GM23338 (cell line): ENCODE measurements at regions not wholly inside any gene's neighbourhood (a gene's known extent, or its start where the extent isn't known, plus 50 kb on each side); places are given as distances from the start of the nearest gene placed in this dataset.

Source experiments
- ATAC-seq: fragments of 200-7000 bp; cut with Tn5 transposase; 3 replicates; pipeline ENCODE4 v1.9.1; 2020
- DNase-seq: peaks from one replicate; pipeline ENCODE4 v3.0.0-alpha.2; 2015; ENCODE audit warnings: low spot score
- H2AFZ ChIP-seq: fragments of 200-600 bp; sonication (generic); 2 replicates; pipeline ENCODE4 v1.8.0; 2016; ENCODE audit warnings: antibody characterized with exemption, mild to moderate bottlenecking, moderate library complexity
- H3F3A ChIP-seq: fragments of 200-600 bp; sonication (generic); replicated peaks from 2 replicates; pipeline ENCODE4 v1.8.0; 2017; ENCODE audit warnings: antibody characterized with exemption, mixed run types, low read depth
- H3K27ac ChIP-seq: fragments of 200-600 bp; sonication (generic); 2 replicates; pipeline ENCODE4 v1.6.1; 2016; ENCODE audit warnings: low read depth
- H3K27me3 ChIP-seq: fragments of 200-600 bp; sonication (generic); 2 replicates; pipeline ENCODE4 v1.8.0; 2016; ENCODE audit warnings: mild to moderate bottlenecking, mixed run types, moderate library complexity; ENCODE audit not compliant: insufficient read depth
- H3K36me3 ChIP-seq: fragments of 200-600 bp; sonication (generic); 2 replicates; pipeline ENCODE4 v1.8.0; 2016; ENCODE audit warnings: mild to moderate bottlenecking; ENCODE audit not compliant: insufficient read depth
- H3K4me1 ChIP-seq: fragments of 200-600 bp; sonication (generic); 2 replicates; pipeline ENCODE4 v1.8.0; 2016; ENCODE audit warnings: mild to moderate bottlenecking, moderate library complexity; ENCODE audit not compliant: insufficient read depth
- H3K4me2 ChIP-seq: fragments of 200-600 bp; sonication (generic); 2 replicates; pipeline ENCODE4 v1.7.1; 2017; ENCODE audit warnings: mixed run types
- H3K4me3 ChIP-seq: fragments of 200-600 bp; sonication (generic); 2 replicates; pipeline ENCODE4 v1.6.1; 2016; ENCODE audit warnings: mixed run types
- H3K79me2 ChIP-seq: fragments of 200-600 bp; sonication (generic); replicated peaks from 2 replicates; pipeline ENCODE4 v1.8.0; 2017; ENCODE audit warnings: mild to moderate bottlenecking; ENCODE audit not compliant: insufficient read depth
- H3K9me2 ChIP-seq: fragments of 200-600 bp; sonication (generic); 2 replicates; pipeline ENCODE4 v1.8.0; 2017; ENCODE audit not compliant: insufficient read depth
- H4K20me1 ChIP-seq: fragments of 200-600 bp; sonication (generic); replicated peaks from 2 replicates; pipeline ENCODE4 v1.8.0; 2017; ENCODE audit warnings: mild to moderate bottlenecking; ENCODE audit not compliant: insufficient read depth
- H3K27ac Mint-ChIP-seq: 2 replicates; pipeline ENCODE4 v1.8.0; 2020; ENCODE audit warnings: inconsistent platforms, mild to moderate bottlenecking, moderate library complexity, mixed read lengths
- H3K27me3 Mint-ChIP-seq: 3 replicates; pipeline ENCODE4 v1.8.0; 2022; ENCODE audit warnings: low read depth, mild to moderate bottlenecking, moderate library complexity, mixed read lengths, inconsistent platforms; ENCODE audit not compliant: insufficient read depth, poor library complexity
- H3K36me3 Mint-ChIP-seq: 3 replicates; pipeline ENCODE4 v1.8.0; 2021; ENCODE audit warnings: low read depth, mild to moderate bottlenecking, inconsistent platforms, moderate library complexity, mixed read lengths
- H3K4me1 Mint-ChIP-seq: 3 replicates; pipeline ENCODE4 v1.8.0; 2020; ENCODE audit warnings: mild to moderate bottlenecking, inconsistent platforms, mixed read lengths
- H3K4me3 Mint-ChIP-seq: 3 replicates; pipeline ENCODE4 v1.8.0; 2021; ENCODE audit warnings: moderate library complexity, mild to moderate bottlenecking, inconsistent platforms, mixed read lengths
- H3K9me3 Mint-ChIP-seq: 3 replicates; pipeline ENCODE4 v1.8.0; 2020; ENCODE audit warnings: moderate library complexity, mild to moderate bottlenecking, inconsistent platforms, mixed read lengths
- CREB1 ChIP-seq: fragments of 250-450 bp; sonication (Bioruptor Pico); IDR thresholded peaks from 2 replicates; pipeline ENCODE4 v1.5.0; 2020; ENCODE audit warnings: low read depth, mild to moderate bottlenecking, moderate library complexity
- EZH2 ChIP-seq: fragments of 200-600 bp; sonication (generic); IDR thresholded peaks from one replicate; pipeline ENCODE4 v1.8.0; 2017; ENCODE audit warnings: antibody characterized with exemption, mild to moderate bottlenecking, low read depth; ENCODE audit not compliant: unreplicated experiment
- EZH2phosphoT487 ChIP-seq: fragments of 200-600 bp; sonication (generic); IDR thresholded peaks from one replicate; pipeline ENCODE4 v1.8.1; 2018; ENCODE audit warnings: antibody characterized with exemption; ENCODE audit not compliant: unreplicated experiment
- JUNB ChIP-seq: IDR thresholded peaks from one replicate; pipeline ENCODE4 v1.6.1; 2016; ENCODE audit warnings: antibody characterized with exemption; ENCODE audit not compliant: unreplicated experiment
- NANOG ChIP-seq: IDR thresholded peaks from 2 replicates; pipeline ENCODE4 v1.6.1; 2016; ENCODE audit warnings: antibody characterized with exemption, borderline replicate concordance
- POLR2AphosphoS5 ChIP-seq: IDR thresholded peaks from 2 replicates; pipeline ENCODE4 v1.6.1; 2016; ENCODE audit warnings: antibody characterized with exemption, low read depth
- STAT1 ChIP-seq: IDR thresholded peaks from one replicate; pipeline ENCODE4 v1.6.1; 2016; ENCODE audit warnings: antibody characterized with exemption; ENCODE audit not compliant: unreplicated experiment
- ZNF114 ChIP-seq: fragments of 250-450 bp; sonication (Bioruptor Pico); IDR thresholded peaks from 2 replicates; pipeline ENCODE4 v1.5.0; 2020; ENCODE audit warnings: mild to moderate bottlenecking, moderate library complexity
- ZNF331 ChIP-seq: fragments of 250-450 bp; sonication (Bioruptor Pico); IDR thresholded peaks from 2 replicates; pipeline ENCODE4 v1.5.0; 2020; ENCODE audit warnings: low read depth, mild to moderate bottlenecking, moderate library complexity
- ZNF462 ChIP-seq: fragments of 250-450 bp; sonication (Bioruptor Pico); IDR thresholded peaks from 2 replicates; pipeline ENCODE4 v1.5.0; 2020; ENCODE audit warnings: mild to moderate bottlenecking, moderate library complexity
- TF ChIP-seq, protein P1 (sequence below): IDR thresholded peaks from 2 replicates; pipeline ENCODE4 v1.6.1; 2016; ENCODE audit warnings: antibody characterized with exemption
- TF ChIP-seq, protein P2 (sequence below): IDR thresholded peaks from one replicate; pipeline ENCODE4 v1.6.1; 2018; ENCODE audit warnings: antibody characterized with exemption; ENCODE audit not compliant: unreplicated experiment
- TF ChIP-seq, protein P3 (sequence below), 2 experiments: fragments of 200-600 bp in 1 of 2; sonication (generic) in 1 of 2; conservative IDR thresholded peaks; 2 replicates each; pipeline versions ENCODE4 v1.5.1 to v1.6.1; 2016 to 2017; ENCODE audit warnings: antibody characterized with exemption in 2 of 2, low read depth in 2 of 2, mild to moderate bottlenecking in 2 of 2, moderate library complexity in 1 of 2

- no peaks in the 10 kb centered on the region for H3K9me3 Mint-ChIP-seq
- H2AFZ ChIP-seq, result no peak overlapping the region
These were observed 98.1 kb upstream of the SEC14L1 start for GRCh38 chr17:77042476-77043231.

More at GRCh38 chr17:77042476-77043231, 98.1 kb upstream of the SEC14L1 start:
- Mint-ChIP-seq H3K27ac (no peak overlapping the region), H3K27me3 (peaks cover 12% of the 10 kb centered on the region), H3K36me3 (no peaks in the 10 kb centered on the region), H3K4me3 (no peak overlapping the region), H3K4me1 (peaks cover 10% of the 10 kb centered on the region; the same call in 2 of the 3 replicates)
- ATAC-seq (no peak), DNase-seq (no peak)
- H3K4me2 ChIP-seq, result no peak overlapping the region
- no peak overlapping the region for H3K27ac ChIP-seq
- H3K27me3 ChIP-seq, result no peaks in the 10 kb centered on the region
- H3F3A ChIP-seq, result no peaks in the 10 kb centered on the region
- no peaks in the 10 kb centered on the region for H4K20me1 ChIP-seq
- no peak overlapping the region for H3K4me3 ChIP-seq
- TF ChIP-seq, protein P1, sequence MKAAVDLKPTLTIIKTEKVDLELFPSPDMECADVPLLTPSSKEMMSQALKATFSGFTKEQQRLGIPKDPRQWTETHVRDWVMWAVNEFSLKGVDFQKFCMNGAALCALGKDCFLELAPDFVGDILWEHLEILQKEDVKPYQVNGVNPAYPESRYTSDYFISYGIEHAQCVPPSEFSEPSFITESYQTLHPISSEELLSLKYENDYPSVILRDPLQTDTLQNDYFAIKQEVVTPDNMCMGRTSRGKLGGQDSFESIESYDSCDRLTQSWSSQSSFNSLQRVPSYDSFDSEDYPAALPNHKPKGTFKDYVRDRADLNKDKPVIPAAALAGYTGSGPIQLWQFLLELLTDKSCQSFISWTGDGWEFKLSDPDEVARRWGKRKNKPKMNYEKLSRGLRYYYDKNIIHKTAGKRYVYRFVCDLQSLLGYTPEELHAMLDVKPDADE, result no peak
- TF ChIP-seq, protein P2, sequence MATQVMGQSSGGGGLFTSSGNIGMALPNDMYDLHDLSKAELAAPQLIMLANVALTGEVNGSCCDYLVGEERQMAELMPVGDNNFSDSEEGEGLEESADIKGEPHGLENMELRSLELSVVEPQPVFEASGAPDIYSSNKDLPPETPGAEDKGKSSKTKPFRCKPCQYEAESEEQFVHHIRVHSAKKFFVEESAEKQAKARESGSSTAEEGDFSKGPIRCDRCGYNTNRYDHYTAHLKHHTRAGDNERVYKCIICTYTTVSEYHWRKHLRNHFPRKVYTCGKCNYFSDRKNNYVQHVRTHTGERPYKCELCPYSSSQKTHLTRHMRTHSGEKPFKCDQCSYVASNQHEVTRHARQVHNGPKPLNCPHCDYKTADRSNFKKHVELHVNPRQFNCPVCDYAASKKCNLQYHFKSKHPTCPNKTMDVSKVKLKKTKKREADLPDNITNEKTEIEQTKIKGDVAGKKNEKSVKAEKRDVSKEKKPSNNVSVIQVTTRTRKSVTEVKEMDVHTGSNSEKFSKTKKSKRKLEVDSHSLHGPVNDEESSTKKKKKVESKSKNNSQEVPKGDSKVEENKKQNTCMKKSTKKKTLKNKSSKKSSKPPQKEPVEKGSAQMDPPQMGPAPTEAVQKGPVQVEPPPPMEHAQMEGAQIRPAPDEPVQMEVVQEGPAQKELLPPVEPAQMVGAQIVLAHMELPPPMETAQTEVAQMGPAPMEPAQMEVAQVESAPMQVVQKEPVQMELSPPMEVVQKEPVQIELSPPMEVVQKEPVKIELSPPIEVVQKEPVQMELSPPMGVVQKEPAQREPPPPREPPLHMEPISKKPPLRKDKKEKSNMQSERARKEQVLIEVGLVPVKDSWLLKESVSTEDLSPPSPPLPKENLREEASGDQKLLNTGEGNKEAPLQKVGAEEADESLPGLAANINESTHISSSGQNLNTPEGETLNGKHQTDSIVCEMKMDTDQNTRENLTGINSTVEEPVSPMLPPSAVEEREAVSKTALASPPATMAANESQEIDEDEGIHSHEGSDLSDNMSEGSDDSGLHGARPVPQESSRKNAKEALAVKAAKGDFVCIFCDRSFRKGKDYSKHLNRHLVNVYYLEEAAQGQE, result no peak
- TF ChIP-seq CREB1 (CRISPR knock-in tag) (no peak), EZH2 (no peak), ZNF462 (no peak), POLR2AphosphoS5 (no peak), JUNB (no peak), NANOG (no peak), ZNF331 (no peak), ZNF114 (no peak), EZH2phosphoT487 (no peak), STAT1 (no peak)
- TF ChIP-seq, protein P3, sequence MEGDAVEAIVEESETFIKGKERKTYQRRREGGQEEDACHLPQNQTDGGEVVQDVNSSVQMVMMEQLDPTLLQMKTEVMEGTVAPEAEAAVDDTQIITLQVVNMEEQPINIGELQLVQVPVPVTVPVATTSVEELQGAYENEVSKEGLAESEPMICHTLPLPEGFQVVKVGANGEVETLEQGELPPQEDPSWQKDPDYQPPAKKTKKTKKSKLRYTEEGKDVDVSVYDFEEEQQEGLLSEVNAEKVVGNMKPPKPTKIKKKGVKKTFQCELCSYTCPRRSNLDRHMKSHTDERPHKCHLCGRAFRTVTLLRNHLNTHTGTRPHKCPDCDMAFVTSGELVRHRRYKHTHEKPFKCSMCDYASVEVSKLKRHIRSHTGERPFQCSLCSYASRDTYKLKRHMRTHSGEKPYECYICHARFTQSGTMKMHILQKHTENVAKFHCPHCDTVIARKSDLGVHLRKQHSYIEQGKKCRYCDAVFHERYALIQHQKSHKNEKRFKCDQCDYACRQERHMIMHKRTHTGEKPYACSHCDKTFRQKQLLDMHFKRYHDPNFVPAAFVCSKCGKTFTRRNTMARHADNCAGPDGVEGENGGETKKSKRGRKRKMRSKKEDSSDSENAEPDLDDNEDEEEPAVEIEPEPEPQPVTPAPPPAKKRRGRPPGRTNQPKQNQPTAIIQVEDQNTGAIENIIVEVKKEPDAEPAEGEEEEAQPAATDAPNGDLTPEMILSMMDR (conservative IDR thresholded peaks at IDR 0.05; ENCODE audit: low read depth in 2 of 2), result no peak
- no peaks in the 10 kb centered on the region for H3K4me1 ChIP-seq
- H3K9me2 ChIP-seq, result no peaks in the 10 kb centered on the region
- no peaks in the 10 kb centered on the region for H3K79me2 ChIP-seq
- H3K36me3 ChIP-seq, result no peaks in the 10 kb centered on the region
